ENCODE measurements at regions not wholly inside any gene's neighbourhood (a gene's known extent, or its start where the extent isn't known, plus 50 kb on each side); places are given as distances from the start of the nearest gene placed in this dataset.
"Not testable (repeated sequence)": the region's sequence is repeated elsewhere in the genome, so short reads cannot be mapped to it uniquely, and the experiment has no call there.

DNA sequence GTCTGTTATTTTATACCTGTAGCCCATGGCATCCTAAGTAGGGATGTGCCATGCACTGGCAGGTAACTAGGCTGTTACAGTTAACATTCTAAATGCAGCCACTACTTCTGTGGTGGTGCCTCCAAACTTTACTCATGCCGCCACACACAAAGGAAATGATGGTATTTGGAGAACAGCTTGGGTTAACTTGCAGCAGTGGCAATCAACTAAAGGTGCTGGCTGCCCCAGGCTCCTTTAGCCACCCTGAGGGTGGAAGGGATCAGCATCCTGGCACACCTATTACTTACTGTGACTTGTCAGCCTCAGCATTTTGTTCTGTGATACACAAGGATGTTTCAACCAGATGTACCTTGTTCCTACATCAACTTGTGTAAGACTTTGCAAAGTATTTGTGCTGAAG, 221.8 kb upstream of the PPP1R3A start:
- no peak for TF ChIP-seq POLR2A (IDR thresholded peaks at IDR 0.05)
- TF ChIP-seq, protein P1, sequence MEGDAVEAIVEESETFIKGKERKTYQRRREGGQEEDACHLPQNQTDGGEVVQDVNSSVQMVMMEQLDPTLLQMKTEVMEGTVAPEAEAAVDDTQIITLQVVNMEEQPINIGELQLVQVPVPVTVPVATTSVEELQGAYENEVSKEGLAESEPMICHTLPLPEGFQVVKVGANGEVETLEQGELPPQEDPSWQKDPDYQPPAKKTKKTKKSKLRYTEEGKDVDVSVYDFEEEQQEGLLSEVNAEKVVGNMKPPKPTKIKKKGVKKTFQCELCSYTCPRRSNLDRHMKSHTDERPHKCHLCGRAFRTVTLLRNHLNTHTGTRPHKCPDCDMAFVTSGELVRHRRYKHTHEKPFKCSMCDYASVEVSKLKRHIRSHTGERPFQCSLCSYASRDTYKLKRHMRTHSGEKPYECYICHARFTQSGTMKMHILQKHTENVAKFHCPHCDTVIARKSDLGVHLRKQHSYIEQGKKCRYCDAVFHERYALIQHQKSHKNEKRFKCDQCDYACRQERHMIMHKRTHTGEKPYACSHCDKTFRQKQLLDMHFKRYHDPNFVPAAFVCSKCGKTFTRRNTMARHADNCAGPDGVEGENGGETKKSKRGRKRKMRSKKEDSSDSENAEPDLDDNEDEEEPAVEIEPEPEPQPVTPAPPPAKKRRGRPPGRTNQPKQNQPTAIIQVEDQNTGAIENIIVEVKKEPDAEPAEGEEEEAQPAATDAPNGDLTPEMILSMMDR (IDR thresholded peaks at IDR 0.05): no peak
- TF ChIP-seq EP300 (IDR thresholded peaks at IDR 0.05): no peak
- DNase-seq (ENCODE audit: low spot score in 2 of 2): no peak
- Histone ChIP-seq H3K27ac (no peak overlapping the region), H3K4me3 (no peak overlapping the region), H3K36me3 (no peaks in the 10 kb centered on the region), H3K4me1 (no peaks in the 10 kb centered on the region), H3K9me3 (no peaks in the 10 kb centered on the region), H3K27me3 (no peaks in the 10 kb centered on the region)
- 100% methylated on average over 1 of the region's 1 CpG for WGBS, 2 donors

- not testable (repeated sequence) for H3K4me1 ChIP-seq; H3K9me3 ChIP-seq; H3K36me3 ChIP-seq; H3K4me3 ChIP-seq; DNase-seq (ENCODE audit: low spot score in 2 of 2); H3K27ac ChIP-seq; H3K27me3 ChIP-seq
- 93 to 94% methylated on average over 5 of the region's 5 CpGs for WGBS, 2 donors
These were observed 220.9 kb upstream of the PPP1R3A start for GRCh38 chr7:114139690-114140089.

- H3K36me3 ChIP-seq: no peaks in the 10 kb centered on the region
- no peak for TF ChIP-seq POLR2A (IDR thresholded peaks at IDR 0.05)
- TF ChIP-seq, protein P1 (IDR thresholded peaks at IDR 0.05): no peak
- no peak for TF ChIP-seq EP300 (IDR thresholded peaks at IDR 0.05)
- H3K27ac ChIP-seq: no peak overlapping the region
- H3K27me3 ChIP-seq: no peaks in the 10 kb centered on the region
- WGBS, 2 donors: 96 to 97% methylated on average over 5 of the region's 5 CpGs
- H3K9me3 ChIP-seq: no peaks in the 10 kb centered on the region
- no peaks in the 10 kb centered on the region for H3K4me1 ChIP-seq
- no peak for DNase-seq (ENCODE audit: low spot score in 2 of 2)
- no peak overlapping the region for H3K4me3 ChIP-seq
These were observed 219.8 kb upstream of the PPP1R3A start for GRCh38 chr7:114138587-114138986.

GRCh38 chr7:114133717-114134116, 214.9 kb upstream of the PPP1R3A start:
- Histone ChIP-seq H3K27me3 (no peaks in the 10 kb centered on the region), H3K4me1 (no peaks in the 10 kb centered on the region), H3K9me3 (no peaks in the 10 kb centered on the region), H3K36me3 (no peaks in the 10 kb centered on the region), H3K4me3 (no peak overlapping the region), H3K27ac (no peak overlapping the region)
- DNase-seq (ENCODE audit: low spot score in 2 of 2): no peak
- TF ChIP-seq, protein P1 (IDR thresholded peaks at IDR 0.05): no peak
- TF ChIP-seq EP300 (IDR thresholded peaks at IDR 0.05): no peak
- no peak for TF ChIP-seq POLR2A (IDR thresholded peaks at IDR 0.05)

DNA sequence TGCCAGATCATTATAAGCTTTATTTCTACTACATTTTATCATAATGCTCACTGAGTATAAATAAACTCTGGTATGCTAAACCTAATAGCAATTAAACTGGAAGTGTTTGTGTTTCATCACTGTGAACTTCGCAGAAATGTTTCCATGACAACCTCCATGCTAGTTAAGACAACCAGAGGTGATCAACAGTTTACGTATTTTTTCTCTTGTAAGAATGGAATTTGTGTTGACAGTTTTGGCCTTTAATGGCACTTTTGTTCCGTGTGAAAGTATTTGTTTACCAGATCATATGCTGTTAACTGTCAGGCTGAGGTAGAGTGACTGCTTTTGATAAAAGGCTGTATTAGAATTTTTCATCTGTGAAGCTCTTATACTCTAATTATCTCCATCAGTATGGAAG, 212.1 kb upstream of the PPP1R3A start:
- H3K4me1 ChIP-seq: no peaks in the 10 kb centered on the region
- TF ChIP-seq, protein P1 (IDR thresholded peaks at IDR 0.05): no peak
- no peak overlapping the region for H3K27ac ChIP-seq
- DNase-seq (ENCODE audit: low spot score in 2 of 2): no peak
- no peaks in the 10 kb centered on the region for H3K27me3 ChIP-seq
- no peaks in the 10 kb centered on the region for H3K36me3 ChIP-seq
- no peak overlapping the region for H3K4me3 ChIP-seq
- no peaks in the 10 kb centered on the region for H3K9me3 ChIP-seq
- 40 to 45% methylated on average over 3 of the region's 3 CpGs for WGBS, 2 donors

GRCh38 chr7:114128880-114129279, 210.1 kb upstream of the PPP1R3A start:
- Histone ChIP-seq H3K4me3 (no peak overlapping the region), H3K27me3 (no peaks in the 10 kb centered on the region), H3K4me1 (no peaks in the 10 kb centered on the region), H3K27ac (no peak overlapping the region), H3K36me3 (no peaks in the 10 kb centered on the region), H3K9me3 (no peaks in the 10 kb centered on the region)
- DNase-seq (ENCODE audit: low spot score in 2 of 2): no peak
- WGBS, 2 donors: 88 to 100% methylated on average over 1 of the region's 1 CpG
- no peak for TF ChIP-seq EP300 (IDR thresholded peaks at IDR 0.05)
- TF ChIP-seq, protein P1 (IDR thresholded peaks at IDR 0.05): no peak
